Parathyroid adenoma (tissue), 2 donors: ENCODE measurements at regions not wholly inside any gene's neighbourhood (a gene's known extent, or its start where the extent isn't known, plus 50 kb on each side); places are given as distances from the start of the nearest gene placed in this dataset.

Experiments
- H2AFZ ChIP-seq: fragments of 300-600 bp; sonication (generic); one replicate; pipeline ENCODE4 v1.7.0; 2017; ENCODE audit warnings: antibody characterized with exemption, mild to moderate bottlenecking
- H3K27ac ChIP-seq: fragments of 300-600 bp; sonication (generic); one replicate; pipeline ENCODE4 v1.7.0; 2017
- H3K27me3 ChIP-seq: fragments of 300-600 bp; sonication (generic); one replicate; pipeline ENCODE4 v1.7.0; 2017; ENCODE audit warnings: low read length; ENCODE audit not compliant: control insufficient read depth, insufficient read depth
- H3K36me3 ChIP-seq: fragments of 300-600 bp; sonication (generic); one replicate; pipeline ENCODE4 v1.7.0; 2017; ENCODE audit warnings: low read length; ENCODE audit not compliant: control insufficient read depth, insufficient read depth
- H3K4me1 ChIP-seq: fragments of 300-600 bp; sonication (generic); one replicate; pipeline ENCODE4 v1.7.0; 2017; ENCODE audit warnings: control low read depth
- H3K4me2 ChIP-seq: fragments of 300-600 bp; sonication (generic); one replicate; pipeline ENCODE4 v1.7.0; 2017; ENCODE audit warnings: low read length
- H3K4me3 ChIP-seq: fragments of 300-600 bp; sonication (generic); one replicate; pipeline ENCODE4 v1.7.0; 2017; ENCODE audit warnings: low read depth, low read length
- H3K79me2 ChIP-seq: fragments of 300-600 bp; sonication (generic); one replicate; pipeline ENCODE4 v1.7.0; 2017; ENCODE audit warnings: control low read depth
- H3K9ac ChIP-seq: fragments of 300-600 bp; sonication (generic); one replicate; pipeline ENCODE4 v1.7.0; 2017; ENCODE audit warnings: mild to moderate bottlenecking
- H3K9me3 ChIP-seq: fragments of 300-600 bp; sonication (generic); one replicate; pipeline ENCODE4 v1.7.0; 2017; ENCODE audit warnings: low read length; ENCODE audit not compliant: control insufficient read depth
- CTCF ChIP-seq: fragments of 300-600 bp; sonication (generic); IDR thresholded peaks from one replicate; pipeline ENCODE4 v1.7.0; 2017; ENCODE audit warnings: antibody characterized with exemption, mild to moderate bottlenecking
- donor health status: primary hyperparathyroidism.

GRCh38 chr4:124426279-124426678 lies 286.3 kb downstream of the ANKRD50 start:
- Histone ChIP-seq H3K27me3 (no peaks in the 10 kb centered on the region), H3K9me3 (no peaks in the 10 kb centered on the region), H3K4me2 (no peak overlapping the region), H3K4me3 (no peak overlapping the region), H3K27ac (no peak overlapping the region), H3K4me1 (no peaks in the 10 kb centered on the region), H3K79me2 (no peaks in the 10 kb centered on the region), H2AFZ (no peak overlapping the region), H3K9ac (no peak overlapping the region), H3K36me3 (no peaks in the 10 kb centered on the region)
- no peak for TF ChIP-seq CTCF

DNA sequence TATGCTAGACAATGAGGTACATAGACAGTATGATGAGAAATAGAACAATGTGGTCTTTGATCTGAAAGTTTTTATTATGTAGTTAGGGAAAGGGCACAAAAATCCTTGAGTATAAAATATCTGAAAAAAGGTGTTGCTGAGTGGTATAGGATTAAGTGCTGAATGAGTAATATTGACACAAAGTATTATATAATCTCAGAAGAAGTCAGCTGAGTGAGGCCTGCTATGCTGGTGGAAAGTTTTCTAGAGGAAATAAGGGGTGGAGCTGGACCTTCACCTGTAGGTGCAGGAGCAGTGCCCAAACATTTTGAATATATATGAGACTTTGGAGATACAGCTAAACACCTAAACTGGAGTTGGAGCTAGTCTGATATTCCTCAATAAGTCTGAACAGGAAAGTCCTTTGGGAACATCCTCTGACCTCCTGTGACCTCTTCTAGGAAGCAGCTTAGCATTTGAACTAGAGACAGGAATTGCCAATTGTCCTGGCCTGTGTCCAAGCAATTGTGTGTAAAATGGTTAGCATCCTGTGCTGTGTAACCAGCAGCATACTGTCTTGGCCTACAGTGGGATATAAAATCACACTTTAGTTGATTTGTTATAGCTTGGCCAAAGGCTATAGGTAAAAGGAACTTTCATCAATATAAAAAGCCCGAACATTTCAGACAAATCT lies 285.3 kb downstream of the ANKRD50 start:
- H3K27me3 ChIP-seq = no peaks in the 10 kb centered on the region
- no peak overlapping the region for H3K9ac ChIP-seq
- H3K4me2 ChIP-seq = no peak overlapping the region
- H2AFZ ChIP-seq = no peak overlapping the region
- H3K9me3 ChIP-seq = no peaks in the 10 kb centered on the region
- no peak overlapping the region for H3K27ac ChIP-seq
- H3K4me3 ChIP-seq = no peak overlapping the region
- no peaks in the 10 kb centered on the region for H3K4me1 ChIP-seq
- no peaks in the 10 kb centered on the region for H3K79me2 ChIP-seq
- no peaks in the 10 kb centered on the region for H3K36me3 ChIP-seq
- no peak for TF ChIP-seq CTCF

- no peak overlapping the region for H3K9ac ChIP-seq
- TF ChIP-seq CTCF = no peak
These were observed 283.9 kb downstream of the ANKRD50 start for GRCh38 chr4:124428648-124429047.

DNA sequence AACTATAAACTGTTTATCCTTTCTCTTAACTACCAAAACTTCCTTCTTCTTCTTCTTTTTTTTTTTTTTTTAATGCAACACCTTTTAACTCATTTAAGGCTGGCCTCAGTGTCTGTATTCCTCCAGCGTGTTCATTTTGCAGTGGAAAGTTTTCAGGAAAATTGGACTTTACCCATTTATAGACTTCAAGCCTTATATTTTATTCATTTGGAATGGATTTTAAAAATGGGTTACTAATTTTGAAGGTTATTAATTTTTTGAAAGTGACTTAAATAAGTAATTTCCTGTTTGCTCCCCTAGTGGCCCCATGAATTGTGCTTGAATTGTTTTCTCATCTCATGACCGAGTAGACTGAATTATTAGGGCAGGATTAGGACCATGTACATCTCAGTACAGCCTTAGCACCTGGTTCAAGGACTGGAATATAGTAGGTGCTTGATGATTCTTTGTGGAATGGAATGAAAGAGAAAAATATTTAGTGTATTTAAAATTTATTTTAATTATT lies 282.7 kb downstream of the ANKRD50 start:
- Histone ChIP-seq H3K27ac (no peak overlapping the region), H2AFZ (no peak overlapping the region), H3K4me2 (no peak overlapping the region), H3K4me3 (no peak overlapping the region), H3K4me1 (no peaks in the 10 kb centered on the region), H3K9me3 (no peaks in the 10 kb centered on the region), H3K36me3 (no peaks in the 10 kb centered on the region), H3K27me3 (no peaks in the 10 kb centered on the region), H3K9ac (no peak overlapping the region), H3K79me2 (no peaks in the 10 kb centered on the region)
- no peak for TF ChIP-seq CTCF

More at GRCh38 chr4:124428648-124429047, 283.9 kb downstream of the ANKRD50 start:
- H3K79me2 ChIP-seq = no peaks in the 10 kb centered on the region
- peak overlapping the region; percentile 20 for H3K27ac ChIP-seq
- H3K9me3 ChIP-seq = no peaks in the 10 kb centered on the region
- H3K4me2 ChIP-seq = no peak overlapping the region
- no peaks in the 10 kb centered on the region for H3K27me3 ChIP-seq
- H3K4me1 ChIP-seq = no peaks in the 10 kb centered on the region
- no peak overlapping the region for H3K4me3 ChIP-seq
- H2AFZ ChIP-seq = no peak overlapping the region
- H3K36me3 ChIP-seq = no peaks in the 10 kb centered on the region

- no peak for TF ChIP-seq CTCF
- no peaks in the 10 kb centered on the region for H3K27me3 ChIP-seq
- H3K4me2 ChIP-seq = no peak overlapping the region
- no peak overlapping the region for H3K9ac ChIP-seq
- H3K79me2 ChIP-seq = no peaks in the 10 kb centered on the region
- no peaks in the 10 kb centered on the region for H3K4me1 ChIP-seq
- H3K9me3 ChIP-seq = no peaks in the 10 kb centered on the region
- no peak overlapping the region for H3K4me3 ChIP-seq
- no peak overlapping the region for H2AFZ ChIP-seq
- H3K36me3 ChIP-seq = no peaks in the 10 kb centered on the region
- H3K27ac ChIP-seq = no peak overlapping the region
These were observed 280.8 kb downstream of the ANKRD50 start for GRCh38 chr4:124431653-124432192.
